ENCODE measurements at regions not wholly inside any gene's neighbourhood (a gene's known extent, or its start where the extent isn't known, plus 50 kb on each side); places are given as distances from the start of the nearest gene placed in this dataset.

DNA sequence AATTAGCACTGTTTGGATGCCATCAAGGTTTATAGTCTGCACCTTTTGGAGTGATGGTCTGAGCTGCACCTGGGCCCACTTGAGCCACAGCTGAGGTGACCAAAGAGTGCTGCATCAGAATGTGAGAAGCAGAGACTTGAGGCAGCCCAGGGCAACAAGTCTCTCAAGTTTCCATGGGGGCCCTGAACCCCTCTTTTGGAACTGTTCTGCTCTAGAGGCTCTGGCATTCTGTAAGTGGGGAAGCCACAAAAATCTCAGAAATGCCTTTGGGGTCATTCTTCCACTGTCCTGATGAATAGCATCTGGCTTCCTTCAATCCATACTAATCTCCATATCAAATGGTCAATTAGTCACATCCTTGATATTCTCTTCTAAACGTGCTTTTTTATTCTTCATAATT, 298.4 kb upstream of the MAOA start:
- H3K27me3 ChIP-seq (replicated peaks in 1 of 4; ENCODE audit: control insufficient read depth in 3 of 4, extremely low read depth in 1 of 4, insufficient read depth in 3 of 4, low read length in 3 of 4): no peaks in the 10 kb centered on the region
- no peaks in the 10 kb centered on the region for H3K23me2 ChIP-seq (ENCODE audit: low read depth, low read length)
- no peak overlapping the region for H3K18ac ChIP-seq (ENCODE audit: extremely low read depth, low read length)
- no peak overlapping the region for H3K14ac ChIP-seq (ENCODE audit: insufficient read length)
- no peak overlapping the region for H2BK5ac ChIP-seq (ENCODE audit: low read depth, low read length)
- no peak for DNase-seq (ENCODE audit: low read depth in 1 of 2, low spot score in 2 of 2)
- H3K4me3 ChIP-seq (ENCODE audit: extremely low read depth in 1 of 4, insufficient read depth in 2 of 4, low read depth in 3 of 4, low read length in 4 of 4): no peak overlapping the region
- H3K56ac ChIP-seq (replicated peaks; ENCODE audit: insufficient read length, low read depth, low read length): no peak overlapping the region
- H2BK20ac ChIP-seq (ENCODE audit: low read length): no peak overlapping the region
- no peak overlapping the region for H3K27ac ChIP-seq (ENCODE audit: low read depth, low read length)
- no peak overlapping the region for H2BK15ac ChIP-seq (ENCODE audit: low read length)
- H4K8ac ChIP-seq (ENCODE audit: extremely low read depth, insufficient read depth, low read length): no peak overlapping the region
- ChIA-PET POLR2A (ENCODE audit: partially characterized antibody) (no interaction called here), CTCF (ENCODE audit: partially characterized antibody) (no interaction called here)
- H2AK5ac ChIP-seq (ENCODE audit: low read depth, low read length): no peak overlapping the region
- no peaks in the 10 kb centered on the region for H3K4me1 ChIP-seq (replicated peaks in 1 of 4; ENCODE audit: control insufficient read depth in 3 of 4, insufficient read depth in 4 of 4, low read length in 3 of 4)
- H3K4me2 ChIP-seq (ENCODE audit: insufficient read depth in 1 of 2, low read depth in 2 of 2, low read length in 2 of 2): no peak overlapping the region
- H4K91ac ChIP-seq (replicated peaks; ENCODE audit: insufficient read length, low read length): no peak overlapping the region
- H2BK120ac ChIP-seq (replicated peaks; ENCODE audit: low read depth, low read length): no peak overlapping the region
- no peaks in the 10 kb centered on the region for H3K79me1 ChIP-seq (ENCODE audit: low read depth, low read length)
- H3K4ac ChIP-seq (replicated peaks; ENCODE audit: insufficient read length, low read depth, low read length): no peak overlapping the region
- no peak for FAIRE-seq
- H4K20me1 ChIP-seq (replicated peaks in 1 of 2; ENCODE audit: control insufficient read depth in 1 of 2, insufficient read depth in 2 of 2, low read length in 2 of 2): no peaks in the 10 kb centered on the region
- H2BK12ac ChIP-seq (ENCODE audit: low read depth, low read length): no peak overlapping the region
- no peak overlapping the region for H2AFZ ChIP-seq (ENCODE audit: low read length)
- 56% methylated on average over 1 of the region's 1 CpG; no CpG with 5 or more reads in 1 of the 2 experiments for WGBS, 2 experiments (ENCODE audit: extremely low coverage in 1 of 2, insufficient coverage in 1 of 2, insufficient read length in 1 of 2, insufficient replicate concordance in 2 of 2, low coverage in 1 of 2, low lambda C conversion rate in 2 of 2, missing lambda C conversion rate in 1 of 2)
- H3K36me3 ChIP-seq (ENCODE audit: control insufficient read depth in 2 of 4, insufficient read depth in 4 of 4, low read length in 3 of 4): no peaks in the 10 kb centered on the region; a peak in 1 of 8 replicates
- H3K9me3 ChIP-seq (ENCODE audit: insufficient read depth in 2 of 2, low read depth in 1 of 2, low read length in 1 of 2): no peaks in the 10 kb centered on the region
- no peak overlapping the region for H3K9ac ChIP-seq (replicated peaks in 1 of 4; ENCODE audit: extremely low read depth in 1 of 4, low read depth in 3 of 4, low read length in 3 of 4)
- no peak overlapping the region for H4K5ac ChIP-seq (ENCODE audit: insufficient read length, low read depth, low read length)
- H3K23ac ChIP-seq (ENCODE audit: insufficient read length): no peak overlapping the region
- no peaks in the 10 kb centered on the region for H3K79me2 ChIP-seq (ENCODE audit: control insufficient read depth in 1 of 2, insufficient read depth in 2 of 2, low read length in 2 of 2)
- TF ChIP-seq TEAD4 (IDR thresholded peaks at IDR 0.05; ENCODE audit: low read depth, low read length) (no peak), SRF (IDR thresholded peaks at IDR 0.05; ENCODE audit: low read depth, low read length) (no peak), SP2 (IDR thresholded peaks at IDR 0.05; ENCODE audit: low read length) (no peak), RBBP5 (IDR thresholded peaks at IDR 0.05; ENCODE audit: borderline replicate concordance, low read depth, low read length) (no peak)
